ENCODE measurements at regions not wholly inside any gene's neighbourhood (a gene's known extent, or its start where the extent isn't known, plus 50 kb on each side); places are given as distances from the start of the nearest gene placed in this dataset.

DNA sequence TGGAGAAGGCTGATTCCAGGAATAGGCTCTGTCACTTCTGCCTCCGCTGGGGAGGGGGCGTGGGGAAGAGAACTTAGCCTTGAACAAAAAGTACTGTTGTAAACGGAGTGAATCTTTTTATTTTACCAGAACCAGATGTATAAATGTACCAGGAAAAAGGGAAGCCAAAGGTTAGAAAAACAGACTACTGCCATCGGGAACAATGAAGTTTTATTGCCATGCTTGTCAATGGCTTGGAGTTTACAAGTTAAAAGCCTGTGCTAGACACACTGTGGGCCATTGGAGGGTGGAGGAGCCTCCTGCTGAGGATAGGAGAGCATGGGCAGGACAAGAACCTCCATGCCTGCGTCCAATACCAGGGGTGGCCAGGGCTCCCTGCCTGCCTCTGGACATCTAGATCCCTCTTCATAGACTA, 161.7 kb upstream of the LYZL2 start:
- Mint-ChIP-seq H3K27ac (no peak overlapping the region), H3K4me1 (peaks cover 3% of the 10 kb centered on the region), H3K4me3 (no peak overlapping the region), H3K9me3 (peaks cover 0 to 2% (median 0%) of the 10 kb centered on the region in 7 donors), H3K27me3 (ENCODE audit: low read depth in 3 of 3) (peaks cover 0 to 6% (median 1%) of the 10 kb centered on the region in 3 donors), H3K36me3 (no peaks in the 10 kb centered on the region)
- DNase-seq, result no peak
- no peak overlapping the region for H3K9ac ChIP-seq (ENCODE audit: insufficient read depth, low read length, poor library complexity, severe bottlenecking)
- H2AFZ ChIP-seq (ENCODE audit: insufficient read depth, low read depth, low read length, poor library complexity, severe bottlenecking), result no peak overlapping the region
- no peak overlapping the region for H3K27ac ChIP-seq (ENCODE audit: low read depth in 1 of 2, low read length in 2 of 2)
- H3K9me3 ChIP-seq (replicated peaks in 1 of 2; ENCODE audit: control insufficient read depth in 1 of 2, insufficient read depth in 1 of 2, low read length in 2 of 2), result no peaks in the 10 kb centered on the region
- intact Hi-C loops (cut with micrococcal nuclease), result no loop called here
- no peaks in the 10 kb centered on the region for H3K36me3 ChIP-seq (replicated peaks in 1 of 2; ENCODE audit: control insufficient read depth in 1 of 2, insufficient read depth in 2 of 2, low read length in 2 of 2)
- no peaks in the 10 kb centered on the region for H3K27me3 ChIP-seq (ENCODE audit: control insufficient read depth in 2 of 2, insufficient read depth in 2 of 2, low read length in 2 of 2)
- TF ChIP-seq, protein P1, sequence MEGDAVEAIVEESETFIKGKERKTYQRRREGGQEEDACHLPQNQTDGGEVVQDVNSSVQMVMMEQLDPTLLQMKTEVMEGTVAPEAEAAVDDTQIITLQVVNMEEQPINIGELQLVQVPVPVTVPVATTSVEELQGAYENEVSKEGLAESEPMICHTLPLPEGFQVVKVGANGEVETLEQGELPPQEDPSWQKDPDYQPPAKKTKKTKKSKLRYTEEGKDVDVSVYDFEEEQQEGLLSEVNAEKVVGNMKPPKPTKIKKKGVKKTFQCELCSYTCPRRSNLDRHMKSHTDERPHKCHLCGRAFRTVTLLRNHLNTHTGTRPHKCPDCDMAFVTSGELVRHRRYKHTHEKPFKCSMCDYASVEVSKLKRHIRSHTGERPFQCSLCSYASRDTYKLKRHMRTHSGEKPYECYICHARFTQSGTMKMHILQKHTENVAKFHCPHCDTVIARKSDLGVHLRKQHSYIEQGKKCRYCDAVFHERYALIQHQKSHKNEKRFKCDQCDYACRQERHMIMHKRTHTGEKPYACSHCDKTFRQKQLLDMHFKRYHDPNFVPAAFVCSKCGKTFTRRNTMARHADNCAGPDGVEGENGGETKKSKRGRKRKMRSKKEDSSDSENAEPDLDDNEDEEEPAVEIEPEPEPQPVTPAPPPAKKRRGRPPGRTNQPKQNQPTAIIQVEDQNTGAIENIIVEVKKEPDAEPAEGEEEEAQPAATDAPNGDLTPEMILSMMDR (IDR thresholded peaks at IDR 0.05), result no peak
- no peak overlapping the region for H3K4me2 ChIP-seq (replicated peaks; ENCODE audit: extremely low read depth, low read length, poor library complexity, severe bottlenecking)
- H3K4me3 ChIP-seq (replicated peaks in 1 of 3; ENCODE audit: low read depth in 2 of 3, low read length in 3 of 3), result no peak overlapping the region
- H3K4me1 ChIP-seq (ENCODE audit: control insufficient read depth in 1 of 2, insufficient read depth in 2 of 2, low read length in 2 of 2), result no peaks in the 10 kb centered on the region
- no peaks in the 10 kb centered on the region for H3K79me2 ChIP-seq (ENCODE audit: insufficient read depth, low read length)
- H4K20me1 ChIP-seq (ENCODE audit: insufficient read depth, low read length), result no peaks in the 10 kb centered on the region
- WGBS (ENCODE audit: insufficient coverage), result 100% methylated on average over 2 of the region's 5 CpGs

DNA sequence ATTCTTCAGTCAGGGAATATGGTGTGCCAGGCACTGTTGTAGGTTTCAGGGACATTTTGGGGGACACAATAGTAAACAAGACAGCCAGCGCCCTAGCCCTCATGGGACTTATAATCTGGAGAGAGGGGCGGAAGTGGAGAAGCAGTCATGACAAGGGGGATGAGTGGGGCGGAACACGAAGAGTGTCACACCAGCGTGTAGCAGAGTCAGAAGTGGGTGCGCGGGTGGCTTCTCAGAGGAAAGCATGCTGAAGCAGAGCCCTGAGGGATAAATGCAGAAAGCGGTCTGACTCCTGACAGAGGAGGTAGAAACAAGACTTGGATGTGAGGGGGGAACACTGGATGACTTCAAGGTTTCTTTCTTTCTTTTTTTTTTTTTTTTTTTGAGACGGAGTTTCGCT, 160.3 kb upstream of the LYZL2 start:
- intact Hi-C loops (cut with micrococcal nuclease), result loop anchor here in 1 of 2 donors (10.0 kb wide), 1 partner anchor 985 kb away; no protein-coding TSS in a partner anchor
- Histone ChIP-seq H3K36me3 (replicated peaks in 1 of 2; ENCODE audit: control insufficient read depth in 1 of 2, insufficient read depth in 2 of 2, low read length in 2 of 2) (no peaks in the 10 kb centered on the region), H3K9ac (ENCODE audit: insufficient read depth, low read length, poor library complexity, severe bottlenecking) (no peak overlapping the region), H3K9me3 (replicated peaks in 1 of 2; ENCODE audit: control insufficient read depth in 1 of 2, insufficient read depth in 1 of 2, low read length in 2 of 2) (no peaks in the 10 kb centered on the region), H4K20me1 (ENCODE audit: insufficient read depth, low read length) (no peaks in the 10 kb centered on the region), H3K27me3 (ENCODE audit: control insufficient read depth in 2 of 2, insufficient read depth in 2 of 2, low read length in 2 of 2) (no peaks in the 10 kb centered on the region), H3K4me1 (ENCODE audit: control insufficient read depth in 1 of 2, insufficient read depth in 2 of 2, low read length in 2 of 2) (peaks cover 5 to 8% of the 10 kb centered on the region in 2 donors), H3K4me3 (replicated peaks in 1 of 3; ENCODE audit: low read depth in 2 of 3, low read length in 3 of 3) (no peak overlapping the region), H3K79me2 (ENCODE audit: insufficient read depth, low read length) (no peaks in the 10 kb centered on the region), H3K4me2 (replicated peaks; ENCODE audit: extremely low read depth, low read length, poor library complexity, severe bottlenecking) (no peak overlapping the region), H3K27ac (ENCODE audit: low read depth in 1 of 2, low read length in 2 of 2) (no peak overlapping the region), H2AFZ (ENCODE audit: insufficient read depth, low read depth, low read length, poor library complexity, severe bottlenecking) (no peak overlapping the region)
- TF ChIP-seq, protein P1 (IDR thresholded peaks at IDR 0.05), result no peak
- DNase-seq, result no peak
- Mint-ChIP-seq H3K4me1 (peaks cover 10% of the 10 kb centered on the region), H3K9me3 (peaks cover 0 to 2% (median 0%) of the 10 kb centered on the region in 7 donors), H3K36me3 (no peaks in the 10 kb centered on the region), H3K27ac (peak overlapping the region in 1 of 7 donors; percentile 18), H3K4me3 (no peak overlapping the region), H3K27me3 (ENCODE audit: low read depth in 3 of 3) (peaks cover 0 to 6% (median 1%) of the 10 kb centered on the region in 3 donors)
- WGBS (ENCODE audit: insufficient coverage), result 100% methylated on average over 7 of the region's 10 CpGs

All from CD14-positive monocyte (primary cell).